Astrocyte (in vitro differentiated cells and primary cell): ENCODE measurements at regions not wholly inside any gene's neighbourhood (a gene's known extent, or its start where the extent isn't known, plus 50 kb on each side); places are given as distances from the start of the nearest gene placed in this dataset.

Experiments used
- CTCF ChIP-seq: IDR thresholded peaks from 2 replicates; pipeline ENCODE4 v1.5.1; 2011; ENCODE audit warnings: low read depth, mild to moderate bottlenecking, inconsistent platforms, low read length, moderate library complexity; ENCODE audit not compliant: insufficient read depth
- EZH2 ChIP-seq: IDR thresholded peaks from 2 replicates; pipeline ENCODE4 v1.6.1; 2012; ENCODE audit warnings: mild to moderate bottlenecking, low read length, inconsistent platforms; ENCODE audit not compliant: insufficient read depth

- TF ChIP-seq CTCF (peak; percentile 49), EZH2 (no peak)
Observed at GRCh38 chr20:51318058-51318949, 224.2 kb downstream of the NFATC2 start.
